Keratinocyte (primary cell): ENCODE measurements at regions not wholly inside any gene's neighbourhood (a gene's known extent, or its start where the extent isn't known, plus 50 kb on each side); places are given as distances from the start of the nearest gene placed in this dataset.

Experiments used
- EZH2 ChIP-seq: IDR thresholded peaks from one replicate; pipeline ENCODE4 v1.6.1; 2012; ENCODE audit warnings: inconsistent platforms, mild to moderate bottlenecking, low read length, moderate library complexity
- TF ChIP-seq, protein P1 (sequence below), 3 experiments: IDR thresholded peaks in 1 of 3; conservative IDR thresholded peaks in 1 of 3; optimal IDR thresholded peaks in 1 of 3; 2 replicates in 2 of 3; 3 replicates in 1 of 3; pipeline versions ENCODE3 to v1.5.1; 2011; ENCODE audit warnings: low read length in 3 of 3, mild to moderate bottlenecking in 3 of 3, moderate library complexity in 2 of 3, control low read depth in 1 of 3, inconsistent platforms in 1 of 3; ENCODE audit not compliant: insufficient read depth in 2 of 3; ENCODE audit errors: extremely low read depth in 1 of 3

DNA sequence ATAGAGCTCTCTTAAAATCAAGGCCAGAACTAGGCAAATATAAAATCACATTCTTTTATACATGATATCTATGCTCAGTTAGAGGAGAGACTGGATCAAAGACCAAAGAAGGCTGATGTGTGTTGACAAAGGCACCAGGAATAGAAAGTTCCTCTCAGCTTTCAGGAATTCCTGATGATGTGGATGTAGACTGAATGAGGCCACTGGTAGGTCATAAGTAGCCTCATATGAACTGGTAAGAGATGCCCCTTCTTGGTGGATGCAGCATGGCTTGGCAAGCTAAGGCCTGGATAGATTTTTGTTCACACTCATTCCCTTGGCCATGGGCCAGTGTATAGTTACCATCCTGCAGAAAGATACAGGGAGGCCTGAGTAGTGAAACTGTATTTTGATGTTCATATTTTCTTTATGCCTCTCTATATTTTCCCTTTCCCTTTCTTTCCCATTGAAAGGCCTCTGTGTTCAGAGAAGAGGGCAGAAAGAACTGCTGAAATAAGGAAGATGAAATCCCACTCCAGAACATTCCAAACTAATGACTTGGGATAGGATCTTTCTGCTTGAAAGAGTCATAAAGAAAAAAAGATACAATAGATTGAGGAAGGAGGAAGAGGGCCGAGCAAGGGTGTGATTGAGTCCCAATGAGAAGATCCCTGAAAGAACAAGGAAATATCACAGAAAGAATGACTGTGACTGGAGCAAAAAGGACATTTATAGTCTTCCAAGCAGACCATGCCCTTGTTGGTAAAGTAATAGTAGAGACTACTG, 2182.7 kb upstream of the PIK3C3 start:
- TF ChIP-seq, protein P1, sequence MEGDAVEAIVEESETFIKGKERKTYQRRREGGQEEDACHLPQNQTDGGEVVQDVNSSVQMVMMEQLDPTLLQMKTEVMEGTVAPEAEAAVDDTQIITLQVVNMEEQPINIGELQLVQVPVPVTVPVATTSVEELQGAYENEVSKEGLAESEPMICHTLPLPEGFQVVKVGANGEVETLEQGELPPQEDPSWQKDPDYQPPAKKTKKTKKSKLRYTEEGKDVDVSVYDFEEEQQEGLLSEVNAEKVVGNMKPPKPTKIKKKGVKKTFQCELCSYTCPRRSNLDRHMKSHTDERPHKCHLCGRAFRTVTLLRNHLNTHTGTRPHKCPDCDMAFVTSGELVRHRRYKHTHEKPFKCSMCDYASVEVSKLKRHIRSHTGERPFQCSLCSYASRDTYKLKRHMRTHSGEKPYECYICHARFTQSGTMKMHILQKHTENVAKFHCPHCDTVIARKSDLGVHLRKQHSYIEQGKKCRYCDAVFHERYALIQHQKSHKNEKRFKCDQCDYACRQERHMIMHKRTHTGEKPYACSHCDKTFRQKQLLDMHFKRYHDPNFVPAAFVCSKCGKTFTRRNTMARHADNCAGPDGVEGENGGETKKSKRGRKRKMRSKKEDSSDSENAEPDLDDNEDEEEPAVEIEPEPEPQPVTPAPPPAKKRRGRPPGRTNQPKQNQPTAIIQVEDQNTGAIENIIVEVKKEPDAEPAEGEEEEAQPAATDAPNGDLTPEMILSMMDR (optimal IDR thresholded peaks at IDR 0.05 in 1 of 3, IDR thresholded peaks at IDR 0.05 in 1 of 3, conservative IDR thresholded peaks at IDR 0.05 in 1 of 3; ENCODE audit: extremely low read depth in 1 of 3, insufficient read depth in 2 of 3, low read length in 3 of 3), result no peak
- TF ChIP-seq EZH2, result no peak
